H1 (cell line): ENCODE measurements at regions not wholly inside any gene's neighbourhood (a gene's known extent, or its start where the extent isn't known, plus 50 kb on each side); places are given as distances from the start of the nearest gene placed in this dataset.
A peak's percentile ranks its signal among the peaks of the same experiment; 100 is the strongest.

Experiments used
- CTCF ChIA-PET: fragments of 300-600 bp; sonication (Branson Sonifier 250); formaldehyde crosslinking; loops from one replicate; lab custom pipeline; 2021; ENCODE audit not compliant: partially characterized antibody; lab: Charles Lee
- POLR2A ChIA-PET: fragments of 300-600 bp; sonication (Branson Sonifier 250); formaldehyde crosslinking; loops from one replicate; lab custom pipeline; 2021; ENCODE audit warnings: inconsistent platforms; ENCODE audit not compliant: partially characterized antibody; lab: Charles Lee
- DNase-seq, 2 experiments: peaks; one replicate each; pipeline versions ENCODE4 v3.0.0 to v3.0.0-alpha.2; 2010 to 2022; ENCODE audit warnings: low spot score in 2 of 2, low read depth in 1 of 2, mixed read lengths in 1 of 2
- FAIRE-seq: peaks from 2 replicates; lab custom pipeline; 2011; peaks lifted over from hg19 to GRCh38; lab: Jason Lieb, UNC
- H2AFZ ChIP-seq: 2 replicates; pipeline ENCODE4 v1.8.1; 2012; ENCODE audit warnings: low read length, inconsistent platforms
- H2AK5ac ChIP-seq: 2 replicates; pipeline ENCODE4 v1.6.1; 2013; ENCODE audit warnings: low read depth, low read length
- H2BK120ac ChIP-seq: replicated peaks from 2 replicates; pipeline ENCODE3; 2013; ENCODE audit warnings: low read depth, low read length, inconsistent platforms
- H2BK12ac ChIP-seq: 2 replicates; pipeline ENCODE4 v1.6.1; 2013; ENCODE audit warnings: low read depth, low read length
- H2BK15ac ChIP-seq: 2 replicates; pipeline ENCODE4 v1.6.1; 2013; ENCODE audit warnings: low read length
- H2BK20ac ChIP-seq: 2 replicates; pipeline ENCODE4 v1.6.1; 2013; ENCODE audit warnings: low read length
- H2BK5ac ChIP-seq: 2 replicates; pipeline ENCODE4 v1.6.1; 2013; ENCODE audit warnings: low read depth, low read length
- H3K14ac ChIP-seq: 2 replicates; pipeline ENCODE4 v1.6.1; 2013; ENCODE audit warnings: inconsistent platforms; ENCODE audit not compliant: insufficient read length
- H3K18ac ChIP-seq: 2 replicates; pipeline ENCODE4 v1.6.1; 2013; ENCODE audit warnings: low read length; ENCODE audit errors: extremely low read depth
- H3K23ac ChIP-seq: 2 replicates; pipeline ENCODE4 v1.6.1; 2013; ENCODE audit warnings: inconsistent platforms; ENCODE audit not compliant: insufficient read length
- H3K23me2 ChIP-seq: 2 replicates; pipeline ENCODE4 v1.6.1; 2013; ENCODE audit warnings: low read depth, low read length
- H3K27ac ChIP-seq: 2 replicates; pipeline ENCODE4 v1.6.1; 2011; ENCODE audit warnings: low read depth, low read length, inconsistent platforms
- H3K27me3 ChIP-seq, 4 experiments: replicated peaks in 1 of 4; 1 replicate in 1 of 4; 2 replicates in 3 of 4; pipeline versions ENCODE4 v1.6.1 to v1.8.1; 2011 to 2013; ENCODE audit warnings: low read length in 3 of 4, mild to moderate bottlenecking in 3 of 4, inconsistent platforms in 2 of 4, mixed read lengths in 2 of 4, moderate library complexity in 1 of 4; ENCODE audit not compliant: control insufficient read depth in 3 of 4, insufficient read depth in 3 of 4; ENCODE audit errors: extremely low read depth in 1 of 4
- H3K36me3 ChIP-seq, 4 experiments: 2 replicates each; pipeline versions ENCODE4 v1.6.1 to v1.8.1; 2011 to 2013; ENCODE audit warnings: mild to moderate bottlenecking in 4 of 4, low read length in 3 of 4, moderate library complexity in 2 of 4, control low read depth in 1 of 4, inconsistent platforms in 1 of 4; ENCODE audit not compliant: insufficient read depth in 4 of 4, control insufficient read depth in 2 of 4
- H3K4ac ChIP-seq: replicated peaks from 2 replicates; pipeline ENCODE3; 2013; ENCODE audit warnings: low read length, low read depth, mixed read lengths, inconsistent platforms; ENCODE audit not compliant: insufficient read length
- H3K4me1 ChIP-seq, 4 experiments: replicated peaks in 1 of 4; 1 replicate in 1 of 4; 2 replicates in 3 of 4; pipeline versions ENCODE4 v1.6.1 to v1.8.1; 2011 to 2013; ENCODE audit warnings: low read length in 3 of 4, inconsistent platforms in 2 of 4, mixed read lengths in 1 of 4; ENCODE audit not compliant: insufficient read depth in 4 of 4, control insufficient read depth in 3 of 4
- H3K4me2 ChIP-seq, 2 experiments: 2 replicates each; pipeline versions ENCODE4 v1.6.1 to v1.8.1; 2011 to 2013; ENCODE audit warnings: low read depth in 2 of 2, low read length in 2 of 2, control low read depth in 1 of 2, inconsistent platforms in 1 of 2, mild to moderate bottlenecking in 1 of 2; ENCODE audit not compliant: insufficient read depth in 1 of 2
- H3K4me3 ChIP-seq, 4 experiments: fragments of 200-600, 300-600 bp in 1 of 4; sonication (generic), shearing (Covaris generic), sonication (Bioruptor Twin) in 1 of 4; 2 replicates each; pipeline versions ENCODE4 v1.5.1 to v1.8.1; 2011 to 2016; ENCODE audit warnings: low read length in 4 of 4, low read depth in 3 of 4, control low read depth in 2 of 4, inconsistent platforms in 2 of 4, mild to moderate bottlenecking in 2 of 4, mixed read lengths in 1 of 4, moderate library complexity in 1 of 4; ENCODE audit not compliant: insufficient read depth in 2 of 4; ENCODE audit errors: extremely low read depth in 1 of 4
- H3K56ac ChIP-seq: replicated peaks from 2 replicates; pipeline ENCODE3; 2013; ENCODE audit warnings: low read depth, mild to moderate bottlenecking, mixed read lengths, low read length, inconsistent platforms; ENCODE audit not compliant: insufficient read length
- H3K79me1 ChIP-seq: 2 replicates; pipeline ENCODE4 v1.6.1; 2013; ENCODE audit warnings: low read depth, low read length, control low read depth
- H3K79me2 ChIP-seq, 2 experiments: 2 replicates each; pipeline versions ENCODE4 v1.6.1 to v1.8.1; 2012 to 2013; ENCODE audit warnings: low read length in 2 of 2, mild to moderate bottlenecking in 2 of 2, inconsistent platforms in 1 of 2; ENCODE audit not compliant: insufficient read depth in 2 of 2, control insufficient read depth in 1 of 2
- H3K9ac ChIP-seq, 4 experiments: replicated peaks in 1 of 4; 1 replicate in 1 of 4; 2 replicates in 3 of 4; pipeline versions ENCODE4 v1.6.1 to v1.8.1; 2011 to 2013; ENCODE audit warnings: low read depth in 3 of 4, low read length in 3 of 4, control low read depth in 2 of 4, mild to moderate bottlenecking in 2 of 4, moderate library complexity in 2 of 4, inconsistent platforms in 1 of 4; ENCODE audit errors: extremely low read depth in 1 of 4
- H3K9me3 ChIP-seq, 2 experiments: 2 replicates each; pipeline versions ENCODE4 v1.6.1 to v1.8.1; 2012 to 2013; ENCODE audit warnings: mild to moderate bottlenecking in 2 of 2, moderate library complexity in 2 of 2, control low read depth in 1 of 2, inconsistent platforms in 1 of 2, low read depth in 1 of 2, low read length in 1 of 2, mixed read lengths in 1 of 2; ENCODE audit not compliant: insufficient read depth in 2 of 2
- H4K20me1 ChIP-seq, 2 experiments: replicated peaks in 1 of 2; 2 replicates each; pipeline versions ENCODE3 to v1.8.1; 2011 to 2013; ENCODE audit warnings: inconsistent platforms in 2 of 2, low read length in 2 of 2, mild to moderate bottlenecking in 1 of 2; ENCODE audit not compliant: insufficient read depth in 2 of 2, control insufficient read depth in 1 of 2
- H4K5ac ChIP-seq: 2 replicates; pipeline ENCODE4 v1.6.1; 2013; ENCODE audit warnings: low read length, low read depth, mixed read lengths, inconsistent platforms; ENCODE audit not compliant: insufficient read length
- H4K8ac ChIP-seq: 2 replicates; pipeline ENCODE4 v1.8.0; 2013; ENCODE audit warnings: mild to moderate bottlenecking, moderate library complexity, low read length, inconsistent platforms; ENCODE audit not compliant: insufficient read depth; ENCODE audit errors: extremely low read depth
- H4K91ac ChIP-seq: replicated peaks from 2 replicates; pipeline ENCODE3; 2013; ENCODE audit warnings: low read length, mixed read lengths, inconsistent platforms; ENCODE audit not compliant: insufficient read length
- HDAC2 ChIP-seq, 2 experiments: fragments of 300-600 bp in 1 of 2; sonication (generic) in 1 of 2; IDR thresholded peaks; 2 replicates each; pipeline ENCODE4 v1.6.1; 2011 to 2012; ENCODE audit warnings: low read depth in 2 of 2, low read length in 2 of 2, mild to moderate bottlenecking in 2 of 2, moderate library complexity in 2 of 2, borderline replicate concordance in 1 of 2, inconsistent platforms in 1 of 2
- KDM1A ChIP-seq: fragments of 200-600, 300-600 bp; sonication (generic); IDR thresholded peaks from 2 replicates; pipeline ENCODE4 v1.7.1; 2016; ENCODE audit warnings: mild to moderate bottlenecking, low read length, borderline replicate concordance
- SIRT6 ChIP-seq: IDR thresholded peaks from one replicate; pipeline ENCODE4 v1.7.1; 2012; ENCODE audit warnings: low read length, inconsistent platforms
- WGBS, 2 experiments: shearing (Covaris generic) in 1 of 2; methylation state at CpG; one replicate each; pipeline versions ENCODE4 v1.1.6 to v1.1.7; 2013 to 2015; ENCODE audit warnings: low lambda C conversion rate in 2 of 2, mixed read lengths in 2 of 2, inconsistent platforms in 1 of 2, low coverage in 1 of 2, missing lambda C conversion rate in 1 of 2; ENCODE audit not compliant: insufficient replicate concordance in 2 of 2, insufficient coverage in 1 of 2, insufficient read length in 1 of 2; ENCODE audit errors: extremely low coverage in 1 of 2, missing lambda C conversion rate in 1 of 2; 5-methylcytosine and 5-hydroxymethylcytosine counted together
- TF ChIP-seq, protein P1 (sequence below): IDR thresholded peaks from 2 replicates; pipeline ENCODE4 v1.6.1; 2012; ENCODE audit warnings: inconsistent platforms

GRCh38 chr16:14353340-14353739, 276.7 kb downstream of the PARN start:
- no peak for DNase-seq
- no peak overlapping the region for H2AFZ ChIP-seq

More at GRCh38 chr16:14353340-14353739, 276.7 kb downstream of the PARN start:
- ChIA-PET POLR2A (interaction anchor here (1.0 to 1.3 kb wide), 2 partner anchors 17 to 40 kb away, joined by 3 to 4 read pairs; no protein-coding TSS in a partner anchor), CTCF (interaction anchor here (0.8 to 1.1 kb wide), 2 partner anchors 19 to 54 kb away, joined by 3 read pairs; no protein-coding TSS in a partner anchor)
- H3K4me3 ChIP-seq: no peak overlapping the region
- H4K91ac ChIP-seq: no peak overlapping the region
- H3K36me3 ChIP-seq: no peaks in the 10 kb centered on the region
- no peak overlapping the region for H3K9ac ChIP-seq
- no peaks in the 10 kb centered on the region for H3K23me2 ChIP-seq
- H3K27me3 ChIP-seq: no peaks in the 10 kb centered on the region
- WGBS, 2 experiments: 65% methylated on average over 6 of the region's 6 CpGs; no CpG with 5 or more reads in 1 of the 2 experiments
- H3K9me3 ChIP-seq: no peaks in the 10 kb centered on the region
- no peaks in the 10 kb centered on the region for H3K79me2 ChIP-seq
- no peak overlapping the region for H2BK12ac ChIP-seq
- H3K18ac ChIP-seq: no peak overlapping the region
- no peaks in the 10 kb centered on the region for H4K20me1 ChIP-seq
- H2BK120ac ChIP-seq: no peak overlapping the region
- H3K56ac ChIP-seq: no peak overlapping the region
- H3K4ac ChIP-seq: no peak overlapping the region
- H2BK15ac ChIP-seq: no peak overlapping the region
- no peak overlapping the region for H3K23ac ChIP-seq
- no peak for FAIRE-seq
- H4K5ac ChIP-seq: no peak overlapping the region
- H4K8ac ChIP-seq: no peak overlapping the region
- peaks cover 2 to 12% (median 5%) of the 10 kb centered on the region in 4 experiments; a peak in 4 of 7 replicates for H3K4me1 ChIP-seq
- no peaks in the 10 kb centered on the region for H3K79me1 ChIP-seq
- H3K14ac ChIP-seq: no peak overlapping the region
- H3K27ac ChIP-seq: no peak overlapping the region
- H2BK20ac ChIP-seq: no peak overlapping the region
- H3K4me2 ChIP-seq: no peak overlapping the region
- TF ChIP-seq SIRT6 (no peak), HDAC2 (IDR thresholded peaks at IDR 0.05; ENCODE audit: borderline replicate concordance in 1 of 2, low read depth in 2 of 2, low read length in 2 of 2) (0 out of 4 replicates have a peak, but pooled peaks of 1 of the 2 experiments have one; percentile 35), KDM1A (0 out of 2 replicates have a peak, but pooled peaks have one; percentile 24)
- TF ChIP-seq, protein P1, sequence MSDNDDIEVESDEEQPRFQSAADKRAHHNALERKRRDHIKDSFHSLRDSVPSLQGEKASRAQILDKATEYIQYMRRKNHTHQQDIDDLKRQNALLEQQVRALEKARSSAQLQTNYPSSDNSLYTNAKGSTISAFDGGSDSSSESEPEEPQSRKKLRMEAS: peak; percentile 36; the same call in 1 of the 2 replicates
- H2AK5ac ChIP-seq: no peak overlapping the region
- no peak overlapping the region for H2BK5ac ChIP-seq
